Testis (tissue), 2 donors: ENCODE measurements at regions not wholly inside any gene's neighbourhood (a gene's known extent, or its start where the extent isn't known, plus 50 kb on each side); places are given as distances from the start of the nearest gene placed in this dataset.

ENCODE experiments used
- POLR2A ChIP-seq: fragments of 450-650 bp; IDR thresholded peaks from one replicate; pipeline ENCODE4 v1.6.1; 2017; ENCODE audit warnings: antibody characterized with exemption, mild to moderate bottlenecking, moderate library complexity
- TF ChIP-seq, protein P1 (sequence below), 3 experiments: fragments of 450-650 bp in 2 of 3; fragments of 200-600 bp in 1 of 3; sonication (generic) in 1 of 3; IDR thresholded peaks; one replicate each; pipeline ENCODE4 v1.5.1; 2016 to 2019; ENCODE audit warnings: antibody characterized with exemption in 3 of 3, mild to moderate bottlenecking in 2 of 3, moderate library complexity in 1 of 3

DNA sequence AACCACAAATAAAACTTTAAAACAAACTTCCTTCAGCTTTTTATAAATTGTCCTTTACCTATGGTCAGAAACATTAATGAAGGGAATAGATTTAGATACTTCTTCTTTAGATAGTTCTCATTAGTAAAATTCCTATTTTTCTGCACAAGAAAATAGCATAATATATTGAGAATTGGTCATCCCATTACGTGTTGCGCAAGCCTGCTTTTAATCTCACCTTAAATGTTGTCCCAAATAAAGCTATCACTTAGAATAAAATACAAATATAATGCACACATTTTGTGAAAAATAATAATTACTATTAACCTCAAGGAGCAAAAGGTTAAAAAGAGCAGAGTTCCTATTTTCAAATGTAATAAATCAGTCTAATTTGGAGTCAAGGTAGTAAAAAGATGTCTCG, 95.2 kb upstream of the TTC29 start:
- TF ChIP-seq, protein P1, sequence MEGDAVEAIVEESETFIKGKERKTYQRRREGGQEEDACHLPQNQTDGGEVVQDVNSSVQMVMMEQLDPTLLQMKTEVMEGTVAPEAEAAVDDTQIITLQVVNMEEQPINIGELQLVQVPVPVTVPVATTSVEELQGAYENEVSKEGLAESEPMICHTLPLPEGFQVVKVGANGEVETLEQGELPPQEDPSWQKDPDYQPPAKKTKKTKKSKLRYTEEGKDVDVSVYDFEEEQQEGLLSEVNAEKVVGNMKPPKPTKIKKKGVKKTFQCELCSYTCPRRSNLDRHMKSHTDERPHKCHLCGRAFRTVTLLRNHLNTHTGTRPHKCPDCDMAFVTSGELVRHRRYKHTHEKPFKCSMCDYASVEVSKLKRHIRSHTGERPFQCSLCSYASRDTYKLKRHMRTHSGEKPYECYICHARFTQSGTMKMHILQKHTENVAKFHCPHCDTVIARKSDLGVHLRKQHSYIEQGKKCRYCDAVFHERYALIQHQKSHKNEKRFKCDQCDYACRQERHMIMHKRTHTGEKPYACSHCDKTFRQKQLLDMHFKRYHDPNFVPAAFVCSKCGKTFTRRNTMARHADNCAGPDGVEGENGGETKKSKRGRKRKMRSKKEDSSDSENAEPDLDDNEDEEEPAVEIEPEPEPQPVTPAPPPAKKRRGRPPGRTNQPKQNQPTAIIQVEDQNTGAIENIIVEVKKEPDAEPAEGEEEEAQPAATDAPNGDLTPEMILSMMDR (IDR thresholded peaks at IDR 0.05) = no peak
- TF ChIP-seq POLR2A = no peak
